ENCODE measurements at regions not wholly inside any gene's neighbourhood (a gene's known extent, or its start where the extent isn't known, plus 50 kb on each side); places are given as distances from the start of the nearest gene placed in this dataset.

- Histone ChIP-seq H3K9me3 (ENCODE audit: insufficient read depth, low read depth, low read length) (no peaks in the 10 kb centered on the region), H3K4me1 (ENCODE audit: insufficient read depth, low read length) (no peaks in the 10 kb centered on the region), H3K4me3 (ENCODE audit: low read length) (no peak overlapping the region), H3K36me3 (ENCODE audit: insufficient read depth, low read depth, low read length) (no peaks in the 10 kb centered on the region), H3K27ac (ENCODE audit: low read length) (no peak overlapping the region), H3K9ac (ENCODE audit: low read depth, low read length) (no peak overlapping the region), H3K27me3 (ENCODE audit: insufficient read depth, low read length) (no peaks in the 10 kb centered on the region)
Measured at GRCh38 chr22:49299821-49300231, 527.8 kb downstream of the BRD1 start.

- Histone ChIP-seq H3K27ac (ENCODE audit: low read length) (no peak overlapping the region), H3K27me3 (ENCODE audit: insufficient read depth, low read length) (no peaks in the 10 kb centered on the region), H3K9me3 (ENCODE audit: insufficient read depth, low read depth, low read length) (no peaks in the 10 kb centered on the region)
Measured at GRCh38 chr22:49298834-49299750, 528.6 kb downstream of the BRD1 start.

GRCh38 chr22:49297871-49298721 is 529.6 kb downstream of the BRD1 start:
- no peak overlapping the region for H3K4me3 ChIP-seq (ENCODE audit: low read length)
- H3K27me3 ChIP-seq (ENCODE audit: insufficient read depth, low read length): no peaks in the 10 kb centered on the region
- H3K9me3 ChIP-seq (ENCODE audit: insufficient read depth, low read depth, low read length): no peaks in the 10 kb centered on the region; the same call in 1 of the 2 replicates

More at GRCh38 chr22:49298834-49299750, 528.6 kb downstream of the BRD1 start:
- Histone ChIP-seq H3K4me1 (ENCODE audit: insufficient read depth, low read length) (no peaks in the 10 kb centered on the region), H3K4me3 (ENCODE audit: low read length) (no peak overlapping the region), H3K36me3 (ENCODE audit: insufficient read depth, low read depth, low read length) (no peaks in the 10 kb centered on the region), H3K9ac (ENCODE audit: low read depth, low read length) (no peak overlapping the region)

GRCh38 chr22:49297286-49297870 is 530.3 kb downstream of the BRD1 start:
- H3K9ac ChIP-seq (ENCODE audit: low read depth, low read length): no peak overlapping the region
- no peaks in the 10 kb centered on the region for H3K36me3 ChIP-seq (ENCODE audit: insufficient read depth, low read depth, low read length)
- no peaks in the 10 kb centered on the region for H3K27me3 ChIP-seq (ENCODE audit: insufficient read depth, low read length)

More at GRCh38 chr22:49297871-49298721, 529.6 kb downstream of the BRD1 start:
- Histone ChIP-seq H3K27ac (ENCODE audit: low read length) (no peak overlapping the region), H3K36me3 (ENCODE audit: insufficient read depth, low read depth, low read length) (no peaks in the 10 kb centered on the region), H3K9ac (ENCODE audit: low read depth, low read length) (no peak overlapping the region), H3K4me1 (ENCODE audit: insufficient read depth, low read length) (no peaks in the 10 kb centered on the region)

GRCh38 chr22:49296561-49296960 is 531.1 kb downstream of the BRD1 start:
- Histone ChIP-seq H3K4me3 (ENCODE audit: low read length) (no peak overlapping the region), H3K9ac (ENCODE audit: low read depth, low read length) (no peak overlapping the region), H3K9me3 (ENCODE audit: insufficient read depth, low read depth, low read length) (no peaks in the 10 kb centered on the region; the same call in 1 of the 2 replicates), H3K27ac (ENCODE audit: low read length) (no peak overlapping the region), H3K27me3 (ENCODE audit: insufficient read depth, low read length) (no peaks in the 10 kb centered on the region), H3K4me1 (ENCODE audit: insufficient read depth, low read length) (no peaks in the 10 kb centered on the region), H3K36me3 (ENCODE audit: insufficient read depth, low read depth, low read length) (no peaks in the 10 kb centered on the region)

More at GRCh38 chr22:49297286-49297870, 530.3 kb downstream of the BRD1 start:
- no peaks in the 10 kb centered on the region; the same call in 1 of the 2 replicates for H3K9me3 ChIP-seq (ENCODE audit: insufficient read depth, low read depth, low read length)
- H3K27ac ChIP-seq (ENCODE audit: low read length): no peak overlapping the region
- no peak overlapping the region for H3K4me3 ChIP-seq (ENCODE audit: low read length)
- H3K4me1 ChIP-seq (ENCODE audit: insufficient read depth, low read length): no peaks in the 10 kb centered on the region

GRCh38 chr22:49295851-49296560 is 531.7 kb downstream of the BRD1 start:
- Histone ChIP-seq H3K9me3 (ENCODE audit: insufficient read depth, low read depth, low read length) (no peaks in the 10 kb centered on the region; the same call in 1 of the 2 replicates), H3K27me3 (ENCODE audit: insufficient read depth, low read length) (no peaks in the 10 kb centered on the region), H3K9ac (ENCODE audit: low read depth, low read length) (no peak overlapping the region), H3K4me1 (ENCODE audit: insufficient read depth, low read length) (no peaks in the 10 kb centered on the region), H3K27ac (ENCODE audit: low read length) (no peak overlapping the region), H3K36me3 (ENCODE audit: insufficient read depth, low read depth, low read length) (no peaks in the 10 kb centered on the region), H3K4me3 (ENCODE audit: low read length) (no peak overlapping the region)

GRCh38 chr22:49295465-49295743 is 532.3 kb downstream of the BRD1 start:
- Histone ChIP-seq H3K36me3 (ENCODE audit: insufficient read depth, low read depth, low read length) (no peaks in the 10 kb centered on the region), H3K4me3 (ENCODE audit: low read length) (no peak overlapping the region), H3K27me3 (ENCODE audit: insufficient read depth, low read length) (no peaks in the 10 kb centered on the region), H3K9ac (ENCODE audit: low read depth, low read length) (no peak overlapping the region), H3K4me1 (ENCODE audit: insufficient read depth, low read length) (no peaks in the 10 kb centered on the region), H3K9me3 (ENCODE audit: insufficient read depth, low read depth, low read length) (no peaks in the 10 kb centered on the region; the same call in 1 of the 2 replicates), H3K27ac (ENCODE audit: low read length) (no peak overlapping the region)

GRCh38 chr22:49294656-49295464 is 532.8 kb downstream of the BRD1 start:
- Histone ChIP-seq H3K36me3 (ENCODE audit: insufficient read depth, low read depth, low read length) (no peaks in the 10 kb centered on the region), H3K27me3 (ENCODE audit: insufficient read depth, low read length) (no peaks in the 10 kb centered on the region), H3K9ac (ENCODE audit: low read depth, low read length) (no peak overlapping the region), H3K9me3 (ENCODE audit: insufficient read depth, low read depth, low read length) (no peaks in the 10 kb centered on the region; the same call in 1 of the 2 replicates), H3K4me1 (ENCODE audit: insufficient read depth, low read length) (no peaks in the 10 kb centered on the region), H3K4me3 (ENCODE audit: low read length) (no peak overlapping the region), H3K27ac (ENCODE audit: low read length) (no peak overlapping the region)

- Histone ChIP-seq H3K27ac (ENCODE audit: low read length) (no peak overlapping the region), H3K9ac (ENCODE audit: low read depth, low read length) (no peak overlapping the region), H3K27me3 (ENCODE audit: insufficient read depth, low read length) (no peaks in the 10 kb centered on the region), H3K4me3 (ENCODE audit: low read length) (no peak overlapping the region), H3K4me1 (ENCODE audit: insufficient read depth, low read length) (no peaks in the 10 kb centered on the region), H3K36me3 (ENCODE audit: insufficient read depth, low read depth, low read length) (no peaks in the 10 kb centered on the region), H3K9me3 (ENCODE audit: insufficient read depth, low read depth, low read length) (no peaks in the 10 kb centered on the region; the same call in 1 of the 2 replicates)
Measured at GRCh38 chr22:49292909-49293308, 534.8 kb downstream of the BRD1 start.

- Histone ChIP-seq H3K4me3 (ENCODE audit: low read length) (no peak overlapping the region), H3K36me3 (ENCODE audit: insufficient read depth, low read depth, low read length) (no peaks in the 10 kb centered on the region), H3K27ac (ENCODE audit: low read length) (no peak overlapping the region), H3K9ac (ENCODE audit: low read depth, low read length) (no peak overlapping the region), H3K9me3 (ENCODE audit: insufficient read depth, low read depth, low read length) (no peaks in the 10 kb centered on the region; the same call in 1 of the 2 replicates), H3K27me3 (ENCODE audit: insufficient read depth, low read length) (no peaks in the 10 kb centered on the region), H3K4me1 (ENCODE audit: insufficient read depth, low read length) (no peaks in the 10 kb centered on the region)
Measured at GRCh38 chr22:49291781-49292180, 535.9 kb downstream of the BRD1 start.

Data from iPS-20b (cell line).